ENCODE measurements at regions not wholly inside any gene's neighbourhood (a gene's known extent, or its start where the extent isn't known, plus 50 kb on each side); places are given as distances from the start of the nearest gene placed in this dataset.
A peak's percentile ranks its signal among the peaks of the same experiment; 100 is the strongest.

DNA sequence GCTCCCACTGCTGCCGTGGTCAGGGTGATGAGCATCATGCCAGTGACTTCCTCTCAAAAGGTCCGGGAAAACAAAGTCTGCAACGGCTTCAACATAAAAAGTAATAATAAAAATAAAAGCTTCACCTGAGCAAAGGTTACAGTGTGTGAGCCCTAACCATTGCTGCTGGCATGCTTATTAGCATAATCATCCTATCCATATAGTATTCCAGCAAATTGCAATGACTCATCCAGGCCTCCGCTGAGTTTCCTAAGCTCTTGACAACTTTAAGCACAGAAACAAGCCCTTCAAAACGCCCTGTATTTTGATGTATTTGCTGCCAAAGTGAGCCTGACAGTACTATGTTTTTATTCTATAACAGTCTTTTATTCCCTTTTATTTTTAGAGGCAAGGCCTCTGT lies 100.5 kb downstream of the AASDH start:
- peak; percentile 42 for DNase-seq (ENCODE audit: low read depth)

DNA sequence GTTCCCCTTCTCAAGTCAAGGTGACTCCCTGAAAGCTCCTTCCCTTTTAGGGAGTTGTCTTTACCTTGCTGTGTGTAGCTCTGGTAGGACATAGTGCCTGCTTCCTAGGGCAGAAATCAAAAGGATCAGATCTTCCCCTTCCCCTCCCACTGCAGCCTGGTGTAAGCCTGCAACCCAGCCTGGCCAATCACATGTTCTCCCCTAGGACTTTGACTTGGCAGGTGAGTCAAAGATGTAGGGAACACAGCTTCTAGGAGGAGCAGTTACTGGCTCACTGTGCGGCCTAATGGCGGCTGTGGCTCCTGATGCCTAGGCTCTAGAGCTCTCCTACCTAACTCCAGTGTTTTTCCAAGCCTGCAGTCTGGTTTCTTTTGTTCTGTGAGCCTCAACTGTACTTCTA lies 103.9 kb downstream of the AASDH start:
- DNase-seq (ENCODE audit: low read depth) = no peak

DNA sequence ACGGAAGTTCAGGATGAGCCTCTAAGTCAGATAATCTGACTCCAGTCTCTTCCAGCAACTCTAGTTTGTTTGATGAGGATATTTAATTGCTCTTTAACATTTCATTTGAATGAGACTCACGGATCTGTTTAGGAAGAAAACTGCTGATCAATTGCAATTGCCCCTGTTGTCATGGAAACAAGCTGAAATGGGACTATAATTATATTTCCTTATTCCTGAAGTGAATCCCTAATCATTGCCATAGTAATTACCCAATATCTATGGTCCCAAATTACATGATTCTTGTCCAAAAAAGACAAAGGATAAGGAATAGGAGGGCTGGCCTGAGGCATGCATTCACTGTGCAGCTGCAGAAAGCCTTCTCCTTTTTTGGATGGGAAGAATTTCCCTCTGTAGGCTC lies 105.3 kb downstream of the AASDH start:
- no peak for DNase-seq (ENCODE audit: low read depth)

DNA sequence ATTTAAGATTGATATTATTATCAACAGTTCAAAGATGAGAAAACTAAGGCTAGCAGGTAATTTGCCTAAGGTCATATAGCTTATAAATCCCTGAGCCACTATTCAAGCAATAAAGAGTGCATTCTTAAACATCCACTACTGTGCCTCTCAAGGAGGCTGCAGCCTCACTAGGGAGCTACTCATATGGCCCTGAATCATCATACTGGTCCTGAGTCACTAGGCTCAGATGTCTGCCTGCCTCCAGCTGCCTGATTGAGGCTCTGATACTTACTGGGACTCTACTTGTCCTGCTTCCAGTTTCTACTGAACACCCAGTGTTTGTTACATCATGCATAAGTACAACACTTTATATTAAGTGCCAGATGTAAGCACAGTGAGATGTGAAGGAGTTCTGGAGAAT lies 110.7 kb downstream of the AASDH start:
- DNase-seq (ENCODE audit: low read depth) = peak; percentile 55

DNA sequence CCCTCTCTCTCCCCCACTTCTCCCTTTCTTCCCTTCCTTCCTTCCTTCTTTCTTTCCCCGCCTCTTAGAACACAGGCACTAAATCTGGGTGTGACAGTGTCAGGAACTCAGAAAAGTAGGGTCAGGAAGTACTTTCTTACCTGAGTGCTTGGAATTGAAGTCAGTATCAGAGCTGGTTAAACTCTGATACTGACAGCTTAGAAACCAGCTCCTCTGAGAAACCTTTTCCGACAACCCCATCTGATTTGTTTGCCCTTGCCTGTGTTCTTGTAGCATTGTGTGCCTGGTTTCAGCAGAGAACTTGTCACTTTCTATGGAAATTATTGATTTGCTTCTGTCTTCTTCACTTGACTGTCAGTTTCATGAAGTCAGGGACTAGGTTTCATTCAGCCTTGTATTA lies 113.9 kb downstream of the AASDH start:
- no peak for DNase-seq (ENCODE audit: low read depth)

DNA sequence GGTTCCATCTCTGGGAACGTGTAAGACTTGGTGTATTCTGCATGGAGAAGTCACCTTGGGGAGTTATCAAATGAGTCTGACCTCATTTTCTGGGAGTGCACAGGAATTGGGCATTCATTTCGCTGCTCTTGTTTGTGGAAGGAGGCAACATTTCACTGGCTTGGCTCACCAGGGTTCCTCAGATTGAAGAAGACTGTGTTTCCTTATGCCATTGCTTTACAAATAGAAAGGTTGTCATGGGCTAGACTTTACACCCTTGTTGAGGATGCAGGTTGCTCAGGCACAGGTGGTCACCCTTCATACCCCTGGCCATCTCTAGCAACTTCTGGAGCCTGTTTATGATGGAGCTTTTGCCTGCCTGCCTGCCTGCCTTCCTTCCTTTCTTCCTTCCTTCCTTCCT lies 114.4 kb downstream of the AASDH start:
- no peak for DNase-seq (ENCODE audit: low read depth)

DNA sequence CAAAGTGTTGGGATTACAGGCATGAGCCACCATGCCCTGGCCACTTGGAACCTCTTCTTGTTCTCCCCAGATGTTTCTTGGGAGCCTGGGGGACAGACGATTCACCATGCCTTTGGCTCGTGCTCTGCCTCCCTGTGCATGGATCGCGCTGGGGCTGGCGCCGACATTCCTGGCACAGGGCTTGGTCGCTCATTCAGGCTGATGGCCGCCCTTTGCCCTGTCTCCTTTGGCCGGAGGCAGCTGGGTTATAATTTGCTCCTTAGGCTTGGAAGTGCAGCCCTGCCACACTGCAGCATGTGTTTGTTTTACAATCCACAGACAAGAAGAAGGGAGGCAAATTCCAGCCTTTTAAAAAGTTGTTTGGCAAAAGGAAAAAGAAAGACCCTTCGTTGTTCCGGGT lies 115.3 kb downstream of the AASDH start:
- no peak for DNase-seq (ENCODE audit: low read depth)

DNA sequence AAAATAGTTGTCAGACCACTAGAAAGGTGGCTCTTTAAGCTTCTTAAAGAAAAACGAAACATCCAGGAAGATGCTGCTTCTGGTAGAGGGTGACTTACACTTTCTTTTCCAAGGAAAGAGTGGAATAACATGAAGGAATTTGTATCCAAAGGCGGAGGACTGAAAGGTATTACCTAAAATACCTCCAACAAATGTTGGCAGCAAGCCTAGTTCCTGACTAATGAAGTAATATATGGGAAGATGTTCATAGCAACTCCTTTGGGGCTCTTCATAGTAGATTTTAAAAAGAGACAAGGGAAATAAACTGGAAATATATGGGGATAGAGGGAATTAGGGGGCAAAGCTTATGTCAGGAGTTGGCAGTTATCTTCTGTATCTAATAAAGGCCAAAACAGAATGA lies 116.2 kb downstream of the AASDH start:
- DNase-seq (ENCODE audit: low read depth) = no peak

DNA sequence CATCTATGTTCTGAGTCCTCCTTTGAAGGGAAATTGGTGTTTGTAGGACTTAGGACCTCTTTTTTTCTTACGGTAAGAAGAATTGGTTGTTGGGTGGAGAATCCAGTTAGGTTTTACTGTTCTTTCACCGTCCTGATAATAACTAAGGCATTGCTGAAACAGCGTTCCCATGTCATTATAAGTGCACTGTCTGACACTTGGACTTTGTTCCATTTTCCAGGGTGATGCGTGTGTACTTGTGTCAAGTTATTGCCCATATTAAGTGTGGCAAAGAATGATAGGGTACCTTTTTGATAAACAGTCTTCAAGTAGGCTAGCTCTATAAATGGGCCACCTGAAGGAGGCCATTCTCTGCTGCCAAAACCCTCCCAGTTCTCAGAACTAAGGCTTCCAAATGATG lies 119.7 kb downstream of the AASDH start:
- no peak for DNase-seq (ENCODE audit: low read depth)

DNA sequence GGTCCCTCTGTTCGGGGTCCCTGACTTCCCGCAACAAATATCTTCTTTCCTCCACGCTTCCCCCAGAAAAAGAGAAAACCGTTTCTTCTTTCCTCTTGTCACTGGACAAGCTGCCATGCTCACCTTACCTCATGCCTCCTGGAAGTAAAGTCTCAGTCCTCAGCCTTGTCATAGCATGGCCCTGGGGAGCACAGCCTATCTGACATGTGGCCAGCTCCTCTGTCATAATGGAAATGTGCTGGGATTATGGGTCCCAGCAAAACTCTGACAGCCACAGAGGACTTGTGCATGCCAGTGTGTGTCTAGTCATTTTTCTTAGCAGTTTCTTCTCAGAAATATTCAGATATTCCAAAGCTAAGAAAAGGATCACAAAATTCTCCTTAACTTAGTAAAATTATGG lies 122.4 kb downstream of the AASDH start:
- DNase-seq (ENCODE audit: low read depth) = no peak

DNA sequence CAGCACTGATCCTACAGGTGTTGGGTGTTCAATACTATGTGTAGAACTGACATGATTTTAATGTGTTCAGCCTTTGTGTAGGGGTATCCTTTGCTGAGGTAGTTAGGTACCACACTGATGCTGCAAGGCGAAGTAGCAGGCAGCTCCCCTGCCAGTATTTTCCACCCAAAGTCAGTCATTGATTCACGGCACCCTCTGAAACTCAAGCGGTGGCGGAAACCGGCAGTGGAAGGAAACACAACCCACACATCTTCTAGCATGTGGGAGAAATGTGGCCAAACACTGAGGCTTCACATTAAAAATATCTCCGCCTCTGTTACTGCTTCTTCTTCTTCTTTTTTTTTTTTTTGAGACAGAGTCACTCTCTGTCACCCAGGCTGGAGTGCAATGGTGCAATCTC lies 126.3 kb downstream of the AASDH start:
- no peak for DNase-seq (ENCODE audit: low read depth)

DNA sequence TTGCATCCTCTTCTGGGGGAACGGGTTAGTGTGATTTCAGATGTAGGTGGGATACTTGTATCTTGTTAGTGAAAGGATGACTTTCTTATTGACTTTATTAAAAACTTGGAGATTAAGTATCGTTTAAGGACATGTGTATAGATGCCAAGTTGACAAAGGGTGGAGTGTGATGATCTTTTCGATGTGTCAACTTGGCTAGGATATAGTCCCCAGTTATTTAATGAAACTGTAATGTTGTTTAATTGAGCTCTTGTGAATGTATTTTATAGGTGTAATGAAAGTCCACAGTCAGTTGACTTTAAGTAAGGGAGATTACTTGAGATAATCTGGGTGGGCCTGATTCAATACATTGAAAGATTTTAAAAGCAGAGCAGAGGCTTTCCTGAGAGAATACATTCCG lies 127.0 kb downstream of the AASDH start:
- DNase-seq (ENCODE audit: low read depth) = no peak

DNA sequence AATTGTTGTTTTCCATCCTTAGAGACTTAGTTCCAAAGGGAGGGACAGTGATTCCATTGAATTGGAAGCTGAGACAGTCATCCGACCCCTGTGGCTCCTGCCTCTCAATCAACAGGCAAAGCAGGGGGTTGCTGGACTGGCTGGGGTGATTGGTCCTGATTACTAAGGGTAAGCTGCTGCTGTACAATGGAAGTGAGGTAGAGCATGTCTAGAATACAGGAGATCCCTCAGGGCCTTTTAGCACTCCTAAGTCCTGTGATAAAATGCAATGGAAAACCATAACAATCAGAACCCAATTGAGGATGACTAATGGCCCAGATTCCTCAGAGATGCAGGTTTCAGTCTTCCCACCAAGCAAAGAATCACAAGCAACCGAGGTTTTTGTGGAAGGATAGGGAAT lies 127.6 kb downstream of the AASDH start:
- no peak for DNase-seq (ENCODE audit: low read depth)

DNA sequence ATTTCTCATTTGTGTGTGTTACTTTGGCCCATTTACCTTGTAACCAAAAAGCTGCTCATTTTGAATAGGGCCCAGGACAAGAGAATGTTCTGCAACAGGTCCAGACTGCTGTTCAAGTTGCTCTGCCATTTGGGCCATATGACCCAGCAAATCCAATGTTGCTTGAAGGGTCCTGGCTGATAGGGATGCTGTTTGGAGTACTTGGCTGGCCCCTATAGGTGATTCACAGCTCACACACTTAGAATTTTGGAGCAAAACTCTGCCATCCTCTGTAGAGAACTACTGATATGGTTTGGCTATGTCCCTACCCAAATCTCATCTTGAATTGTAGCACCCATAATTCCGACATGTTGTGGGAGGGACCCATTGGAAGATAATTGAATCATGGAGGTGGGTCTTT lies 131.5 kb downstream of the AASDH start:
- DNase-seq (ENCODE audit: low read depth) = no peak

DNA sequence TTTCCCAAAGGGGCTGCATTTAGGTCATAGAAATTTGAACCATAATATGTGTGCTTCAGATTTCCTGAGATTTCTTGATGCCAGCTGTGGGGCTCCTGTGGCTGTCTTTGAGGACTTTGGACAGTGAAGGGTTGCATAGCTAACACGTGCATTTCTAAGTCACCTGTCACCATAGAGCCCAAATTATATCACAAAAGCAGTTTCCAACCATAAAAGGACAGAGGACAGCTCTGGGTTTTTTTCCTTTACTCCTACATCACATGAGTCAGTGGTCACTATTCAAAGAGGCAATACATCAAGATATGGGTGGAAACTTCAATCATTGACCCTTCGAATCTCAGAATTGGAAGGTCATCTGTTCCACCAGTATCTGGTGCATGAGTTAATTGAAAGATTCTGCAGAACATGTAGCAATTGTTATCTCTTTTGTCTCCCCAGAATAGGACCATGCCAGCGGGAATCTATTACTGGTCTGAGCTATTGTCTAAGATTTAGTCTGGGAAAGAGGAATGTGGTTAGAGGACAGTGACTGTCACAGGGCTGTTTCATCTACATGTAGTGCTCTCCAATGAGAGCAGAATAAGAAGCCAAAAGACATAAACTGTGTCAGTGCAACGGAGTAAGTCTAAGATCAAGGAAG lies 133.5 kb downstream of the AASDH start:
- DNase-seq (ENCODE audit: low read depth) = no peak

DNA sequence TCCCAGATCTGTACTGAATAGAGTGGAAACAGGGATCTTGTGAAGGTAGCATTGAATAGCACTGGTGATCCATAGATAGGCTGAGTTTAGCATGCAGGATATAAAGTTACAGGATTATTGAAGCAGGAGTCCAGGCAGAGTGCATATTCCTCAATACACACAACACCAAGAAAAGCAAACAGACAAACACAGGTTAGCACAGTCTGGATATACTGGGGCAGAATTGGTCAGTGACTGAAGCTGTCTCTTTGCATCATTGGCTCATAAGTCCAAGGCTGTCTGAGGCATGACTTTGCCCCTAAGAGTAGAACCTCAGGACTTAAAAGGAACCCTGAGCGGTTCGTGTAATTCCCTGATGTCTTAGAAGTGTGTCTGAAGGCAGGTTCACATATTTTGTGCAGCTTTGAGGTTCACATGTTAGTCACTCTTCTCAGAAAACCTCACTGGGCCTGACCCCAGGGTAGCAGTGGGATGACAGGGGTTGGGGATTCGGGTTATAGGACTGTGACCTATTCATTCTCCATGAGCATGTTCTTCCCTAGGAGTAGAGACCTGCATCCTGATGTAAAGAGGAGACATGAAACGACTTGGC lies 134.6 kb downstream of the AASDH start:
- no peak for DNase-seq (ENCODE audit: low read depth)

DNA sequence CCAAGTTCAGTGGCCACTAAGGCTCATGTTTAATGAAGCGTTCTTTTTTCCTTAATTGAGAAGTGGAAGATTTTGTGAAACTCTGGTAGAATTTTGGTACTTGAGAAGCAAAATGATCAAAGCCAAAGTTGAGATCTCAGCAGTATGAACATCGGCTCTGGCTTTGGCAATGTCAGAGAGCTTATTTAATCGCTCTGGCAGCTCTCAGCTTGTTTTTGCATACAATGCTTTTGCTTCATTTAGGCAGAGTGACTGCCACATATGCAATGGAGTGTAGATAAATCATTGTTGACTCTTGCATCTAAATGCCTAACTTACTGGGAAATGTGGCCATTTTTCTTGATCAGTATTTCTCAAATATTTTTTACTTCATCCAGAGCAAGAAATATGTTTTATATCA lies 135.7 kb downstream of the AASDH start:
- no peak for DNase-seq (ENCODE audit: low read depth)

DNA sequence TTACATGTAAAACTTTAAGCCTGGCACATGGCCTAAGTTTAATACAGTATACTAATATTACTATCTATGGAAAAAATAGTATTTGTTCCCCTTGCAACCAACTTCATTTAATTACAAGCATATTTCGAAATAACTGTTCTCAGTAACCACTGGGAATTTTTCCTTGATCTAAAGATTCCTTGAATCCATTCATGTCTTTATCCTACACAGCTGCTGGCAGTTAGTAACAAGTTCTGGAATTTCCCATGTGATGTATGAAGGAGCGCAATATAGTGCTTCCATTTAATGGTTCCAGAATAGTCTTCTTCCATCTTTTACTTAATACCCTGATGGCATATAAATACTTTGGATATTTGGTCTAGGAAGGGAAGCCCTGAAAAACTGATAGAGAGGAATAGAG lies 136.5 kb downstream of the AASDH start:
- no peak for DNase-seq (ENCODE audit: low read depth)

DNA sequence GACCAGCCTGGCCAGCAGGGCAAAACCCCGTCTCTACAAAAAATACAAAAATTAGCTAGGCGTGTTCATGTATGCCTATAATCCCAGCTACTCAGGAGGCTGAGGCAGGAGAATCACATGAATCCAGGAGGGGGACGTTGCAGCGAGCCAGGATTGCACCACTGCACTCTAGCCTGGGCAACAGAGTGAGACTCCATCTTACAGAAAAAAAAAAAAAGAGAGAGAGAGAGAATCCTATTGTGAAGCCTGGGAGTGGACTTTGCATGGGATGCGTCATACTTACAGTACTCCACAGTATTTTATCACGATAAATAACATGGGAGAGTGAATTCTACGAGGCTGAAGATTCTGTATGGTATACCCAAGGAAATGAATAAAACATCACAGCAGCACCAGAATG lies 139.6 kb downstream of the AASDH start:
- DNase-seq (ENCODE audit: low read depth) = no peak

DNA sequence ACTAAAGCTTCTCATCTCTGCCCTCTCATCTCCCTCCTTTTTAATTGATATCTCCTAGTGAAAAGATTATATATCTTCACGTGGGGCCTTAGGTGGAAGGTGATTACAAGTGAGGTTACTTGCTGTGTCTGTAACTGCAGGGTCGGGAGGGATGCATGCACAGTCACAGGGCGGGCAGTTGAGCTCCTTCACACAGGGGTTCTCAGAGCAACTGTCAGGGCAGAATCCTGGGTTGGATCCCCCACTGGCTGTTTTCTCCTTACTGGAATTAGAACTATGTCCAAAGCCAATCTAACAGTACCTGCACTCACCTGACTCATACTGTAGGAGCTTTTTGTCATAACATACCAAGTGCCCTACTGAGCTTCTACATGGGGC lies 141.1 kb downstream of the AASDH start:
- DNase-seq (ENCODE audit: low read depth) = no peak

DNA sequence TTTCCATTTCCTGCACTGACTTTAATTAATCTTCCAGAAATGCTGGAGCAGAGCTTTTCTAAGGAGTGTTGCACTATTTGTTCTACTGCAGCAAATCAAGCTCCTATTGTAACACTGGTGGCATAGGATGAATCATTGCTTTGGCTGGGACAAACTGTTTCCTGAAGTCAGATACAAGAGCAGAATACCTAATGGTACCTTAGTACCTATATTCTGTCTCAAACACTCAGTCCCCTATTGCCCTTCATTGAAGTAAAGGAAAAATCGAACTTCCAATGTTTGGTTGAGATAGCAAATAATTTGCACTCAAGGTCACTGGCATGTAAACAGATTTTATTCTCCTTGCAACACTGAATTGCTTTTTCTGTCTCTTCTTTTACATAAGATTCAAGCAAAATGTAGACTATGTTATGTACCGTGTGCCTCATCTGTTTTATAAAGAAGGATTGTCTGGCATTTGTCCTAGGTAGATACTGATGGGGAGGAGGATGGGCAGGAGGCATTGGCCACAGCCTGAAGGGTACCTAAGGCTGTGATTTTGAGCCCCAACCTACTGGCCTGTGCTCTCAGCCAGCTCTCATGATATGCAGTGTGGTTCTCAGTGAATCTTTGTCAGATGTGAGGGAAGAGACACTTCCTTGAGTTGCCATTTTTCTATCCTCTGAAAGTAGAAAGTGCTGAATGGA lies 141.6 kb downstream of the AASDH start:
- DNase-seq (ENCODE audit: low read depth) = no peak

DNA sequence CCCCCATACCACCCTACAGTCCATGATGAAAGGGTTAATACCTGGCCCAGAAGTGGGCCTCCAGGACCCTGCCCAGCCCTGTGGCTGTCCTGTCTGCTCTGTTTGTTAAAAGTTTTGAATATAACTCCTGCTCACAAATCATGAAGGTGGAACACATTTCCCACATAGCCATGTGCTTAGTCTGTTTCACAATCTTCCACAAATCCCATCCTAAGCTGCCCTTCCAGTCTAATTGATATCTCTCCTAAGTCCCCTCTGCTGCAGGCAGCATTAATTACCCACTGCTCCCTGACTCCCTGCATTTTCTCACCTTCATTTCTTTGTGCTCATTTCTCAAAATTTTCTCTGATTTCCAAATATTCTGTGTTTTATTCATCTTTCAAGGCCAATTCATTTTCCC lies 142.6 kb downstream of the AASDH start:
- DNase-seq (ENCODE audit: low read depth) = no peak

DNA sequence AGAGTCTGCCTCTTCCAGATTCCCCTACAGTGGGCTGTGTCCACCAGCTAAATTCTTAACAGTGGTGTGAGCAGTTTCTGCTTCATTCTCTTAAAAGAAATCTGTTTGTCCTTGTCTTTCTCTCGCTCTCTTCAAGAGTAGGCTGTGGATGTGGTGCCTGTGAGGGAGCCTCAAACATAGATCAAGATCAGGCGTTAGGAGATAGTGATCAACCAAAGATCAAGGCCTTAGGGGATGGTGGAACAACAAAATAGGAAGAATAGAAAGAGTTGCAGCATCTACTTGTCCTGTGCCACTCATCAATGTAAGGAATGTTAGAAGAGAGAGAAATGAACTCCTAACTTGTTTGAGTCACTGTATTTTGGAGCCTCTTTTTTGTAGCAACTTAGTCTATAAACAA lies 144.2 kb downstream of the AASDH start:
- DNase-seq (ENCODE audit: low read depth) = no peak

Measured in HT1080 (cell line).